Fibroblast of lung (primary cell): ENCODE measurements at regions not wholly inside any gene's neighbourhood (a gene's known extent, or its start where the extent isn't known, plus 50 kb on each side); places are given as distances from the start of the nearest gene placed in this dataset.

ENCODE experiments used
- CTCF ChIP-seq, 2 donors: IDR thresholded peaks in 1 of 2; conservative IDR thresholded peaks in 1 of 2; 1 replicate in 1 of 2; 2 replicates in 1 of 2; pipeline ENCODE4 v1.5.1; 2011 to 2012; ENCODE audit warnings: low read length in 2 of 2, control low read depth in 1 of 2, inconsistent platforms in 1 of 2, low read depth in 1 of 2, mild to moderate bottlenecking in 1 of 2
- EZH2 ChIP-seq: IDR thresholded peaks from 2 replicates; pipeline ENCODE4 v1.5.1; 2012; ENCODE audit warnings: low read length, control low read depth, mild to moderate bottlenecking; ENCODE audit errors: missing control alignments

GRCh38 chr14:58861586-58861985, 223.8 kb downstream of the DACT1 start:
- no peak for TF ChIP-seq CTCF (conservative IDR thresholded peaks at IDR 0.05 in 1 of 2, IDR thresholded peaks at IDR 0.05 in 1 of 2; ENCODE audit: low read depth in 1 of 2, low read length in 2 of 2)
- TF ChIP-seq EZH2 = no peak
